Calu3 (cell line): ENCODE measurements at regions not wholly inside any gene's neighbourhood (a gene's known extent, or its start where the extent isn't known, plus 50 kb on each side); places are given as distances from the start of the nearest gene placed in this dataset.
"Not testable (repeated sequence)": the region's sequence is repeated elsewhere in the genome, so short reads cannot be mapped to it uniquely, and the experiment has no call there.

ENCODE experiments used
- BruUV-seq: library from RNA; stranded (reverse); fragments of 400-500 nt; replicated peaks from 2 replicates; lab custom pipeline; 2021; lab: Mats Ljungman, UMichigan
- CTCF ChIA-PET: fragments of 300-600 bp; sonication (Branson Sonifier 250); formaldehyde crosslinking; loops from one replicate; lab custom pipeline; 2022; ENCODE audit warnings: antibody characterized with exemption; lab: Charles Lee
- DNase-seq: peaks from one replicate; pipeline ENCODE4 v3.0.0; 2022
- H3K27ac Mint-ChIP-seq: one replicate; pipeline ENCODE4 v1.8.0; 2022; ENCODE audit warnings: mixed read lengths; ENCODE audit not compliant: unreplicated experiment
- H3K27me3 Mint-ChIP-seq: one replicate; pipeline ENCODE4 v1.8.0; 2022; ENCODE audit warnings: mixed read lengths; ENCODE audit not compliant: unreplicated experiment
- H3K36me3 Mint-ChIP-seq: one replicate; pipeline ENCODE4 v1.8.0; 2022; ENCODE audit warnings: mild to moderate bottlenecking, moderate library complexity, mixed read lengths; ENCODE audit not compliant: insufficient read depth, unreplicated experiment
- H3K4me1 Mint-ChIP-seq: one replicate; pipeline ENCODE4 v1.8.0; 2022; ENCODE audit warnings: mild to moderate bottlenecking, low read depth, mixed read lengths; ENCODE audit not compliant: unreplicated experiment
- H3K4me3 Mint-ChIP-seq: one replicate; pipeline ENCODE4 v1.8.0; 2022; ENCODE audit warnings: mild to moderate bottlenecking, low read depth, moderate library complexity, mixed read lengths; ENCODE audit not compliant: unreplicated experiment
- H3K9me3 Mint-ChIP-seq: one replicate; pipeline ENCODE4 v1.8.0; 2022; ENCODE audit warnings: low read depth, mixed read lengths; ENCODE audit not compliant: unreplicated experiment
- intact Hi-C: fragments of 100-400 bp; cut with micrococcal nuclease; formaldehyde crosslinking; loops from one replicate; pipeline ENCODE4 v1.10.0; 2022; ENCODE audit not compliant: unreplicated experiment
- TF ChIP-seq, protein P1 (sequence below): fragments of 200-600 bp; IDR thresholded peaks from one replicate; pipeline ENCODE4 v1.8.0; 2022; ENCODE audit warnings: antibody characterized with exemption; ENCODE audit not compliant: unreplicated experiment

DNA sequence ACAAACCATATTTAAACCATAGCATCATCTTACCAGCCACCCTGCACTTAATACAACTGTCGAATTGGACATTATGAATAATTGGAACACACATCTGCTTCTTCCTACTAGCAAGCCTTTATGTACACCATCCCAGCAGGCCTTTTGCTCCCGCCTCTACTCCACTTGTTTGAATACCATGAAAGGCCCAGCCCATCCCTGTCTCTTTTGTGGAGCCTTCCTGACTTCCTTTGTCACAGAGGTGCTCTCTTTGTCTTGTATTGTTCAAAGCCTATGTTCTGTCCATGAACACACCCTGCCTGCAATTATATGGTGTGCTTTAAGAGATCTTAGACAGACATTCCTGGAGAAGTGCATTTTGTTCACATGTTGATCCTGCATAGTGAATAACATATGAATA is 465.7 kb downstream of the DIRAS2 start:
- Mint-ChIP-seq H3K27me3 (no peaks in the 10 kb centered on the region), H3K4me1 (no peaks in the 10 kb centered on the region), H3K9me3 (peaks cover 2% of the 10 kb centered on the region), H3K4me3 (no peak overlapping the region), H3K27ac (no peak overlapping the region), H3K36me3 (no peaks in the 10 kb centered on the region)
- BruUV-seq, result no TSS peak
- no peak for DNase-seq
- TF ChIP-seq, protein P1, sequence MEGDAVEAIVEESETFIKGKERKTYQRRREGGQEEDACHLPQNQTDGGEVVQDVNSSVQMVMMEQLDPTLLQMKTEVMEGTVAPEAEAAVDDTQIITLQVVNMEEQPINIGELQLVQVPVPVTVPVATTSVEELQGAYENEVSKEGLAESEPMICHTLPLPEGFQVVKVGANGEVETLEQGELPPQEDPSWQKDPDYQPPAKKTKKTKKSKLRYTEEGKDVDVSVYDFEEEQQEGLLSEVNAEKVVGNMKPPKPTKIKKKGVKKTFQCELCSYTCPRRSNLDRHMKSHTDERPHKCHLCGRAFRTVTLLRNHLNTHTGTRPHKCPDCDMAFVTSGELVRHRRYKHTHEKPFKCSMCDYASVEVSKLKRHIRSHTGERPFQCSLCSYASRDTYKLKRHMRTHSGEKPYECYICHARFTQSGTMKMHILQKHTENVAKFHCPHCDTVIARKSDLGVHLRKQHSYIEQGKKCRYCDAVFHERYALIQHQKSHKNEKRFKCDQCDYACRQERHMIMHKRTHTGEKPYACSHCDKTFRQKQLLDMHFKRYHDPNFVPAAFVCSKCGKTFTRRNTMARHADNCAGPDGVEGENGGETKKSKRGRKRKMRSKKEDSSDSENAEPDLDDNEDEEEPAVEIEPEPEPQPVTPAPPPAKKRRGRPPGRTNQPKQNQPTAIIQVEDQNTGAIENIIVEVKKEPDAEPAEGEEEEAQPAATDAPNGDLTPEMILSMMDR, result no peak
- intact Hi-C loops, result no loop called here
- CTCF ChIA-PET, result no interaction called here

DNA sequence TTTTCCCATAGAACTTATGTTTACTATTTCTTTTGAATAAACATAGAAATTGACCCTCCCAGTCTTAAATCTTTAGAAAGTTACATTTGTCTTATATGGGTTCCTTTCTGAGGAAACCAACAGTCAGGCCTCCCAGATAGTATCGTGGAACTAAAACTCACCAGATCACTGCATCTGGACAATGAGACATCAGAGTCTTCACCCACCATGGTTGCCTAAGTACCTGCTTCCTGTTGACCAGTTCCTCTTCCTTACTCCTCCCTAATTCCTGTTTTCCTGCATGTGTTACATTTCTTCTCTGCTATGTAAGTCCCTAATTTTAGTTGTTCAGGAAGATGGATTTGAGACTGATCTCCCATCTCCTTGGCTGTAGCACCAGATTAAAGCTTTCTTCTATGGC is 462.2 kb downstream of the DIRAS2 start:
- H3K27me3 Mint-ChIP-seq, result no peaks in the 10 kb centered on the region
- TF ChIP-seq, protein P1, result no peak
- H3K4me1 Mint-ChIP-seq, result no peaks in the 10 kb centered on the region
- no peaks in the 10 kb centered on the region for H3K36me3 Mint-ChIP-seq
- BruUV-seq, result no TSS peak
- no peak for DNase-seq
- intact Hi-C loops, result no loop called here
- no peak overlapping the region for H3K4me3 Mint-ChIP-seq
- H3K9me3 Mint-ChIP-seq, result no peaks in the 10 kb centered on the region
- H3K27ac Mint-ChIP-seq, result no peak overlapping the region
- CTCF ChIA-PET, result no interaction called here

DNA sequence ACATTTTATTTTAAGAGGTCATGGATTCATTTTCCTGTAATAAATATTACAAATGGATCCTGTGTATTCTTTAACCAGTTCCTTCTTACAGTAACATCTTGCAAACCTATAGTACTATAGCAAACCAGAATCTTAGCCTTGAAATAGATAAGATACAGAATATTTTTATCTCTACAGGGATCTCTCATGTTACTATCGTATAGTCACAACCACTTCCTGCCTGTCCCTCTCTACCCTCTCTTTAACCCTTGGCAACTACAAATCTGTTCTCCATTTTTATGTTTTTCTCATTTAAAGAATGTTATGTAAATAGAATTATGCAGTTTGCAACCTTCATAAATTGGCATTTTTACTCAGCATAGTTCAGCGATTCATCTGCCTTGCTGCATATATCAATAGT is 454.0 kb downstream of the DIRAS2 start:
- intact Hi-C loops, result no loop called here
- no peak overlapping the region for H3K27ac Mint-ChIP-seq

DNA sequence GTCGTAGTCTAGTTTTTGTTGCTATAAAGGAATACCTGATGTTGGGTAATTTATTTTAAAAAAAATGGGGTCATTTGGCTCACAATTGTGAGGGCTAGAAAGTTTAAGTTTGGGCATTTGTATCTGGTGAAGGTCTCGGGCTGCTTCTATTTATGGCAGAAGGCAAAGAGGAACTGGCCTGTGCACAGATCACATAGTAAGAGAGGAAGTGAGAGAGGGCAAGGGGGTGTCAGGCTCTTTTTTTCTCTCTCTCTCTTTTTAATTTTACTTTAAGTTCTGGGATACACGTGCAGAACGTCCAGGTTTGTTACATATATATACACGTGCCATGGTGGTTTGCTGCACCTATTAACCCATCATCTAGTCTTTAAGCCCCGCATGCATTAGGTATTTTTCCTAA is 453.3 kb downstream of the DIRAS2 start:
- BruUV-seq, result no TSS peak
- Mint-ChIP-seq H3K27ac (no peak overlapping the region), H3K27me3 (no peaks in the 10 kb centered on the region), H3K4me3 (no peak overlapping the region), H3K36me3 (no peaks in the 10 kb centered on the region), H3K9me3 (no peaks in the 10 kb centered on the region), H3K4me1 (no peaks in the 10 kb centered on the region)
- CTCF ChIA-PET, result no interaction called here
- DNase-seq, result no peak
- TF ChIP-seq, protein P1, result no peak
- intact Hi-C loops, result no loop called here

More for the DNA sequence above, 454.0 kb downstream of the DIRAS2 start:
- no peaks in the 10 kb centered on the region for H3K9me3 Mint-ChIP-seq
- no TSS peak for BruUV-seq
- TF ChIP-seq, protein P1, result no peak
- no peaks in the 10 kb centered on the region for H3K36me3 Mint-ChIP-seq
- no peaks in the 10 kb centered on the region for H3K27me3 Mint-ChIP-seq
- no peak for DNase-seq
- CTCF ChIA-PET, result no interaction called here
- no peaks in the 10 kb centered on the region for H3K4me1 Mint-ChIP-seq
- H3K4me3 Mint-ChIP-seq, result no peak overlapping the region

DNA sequence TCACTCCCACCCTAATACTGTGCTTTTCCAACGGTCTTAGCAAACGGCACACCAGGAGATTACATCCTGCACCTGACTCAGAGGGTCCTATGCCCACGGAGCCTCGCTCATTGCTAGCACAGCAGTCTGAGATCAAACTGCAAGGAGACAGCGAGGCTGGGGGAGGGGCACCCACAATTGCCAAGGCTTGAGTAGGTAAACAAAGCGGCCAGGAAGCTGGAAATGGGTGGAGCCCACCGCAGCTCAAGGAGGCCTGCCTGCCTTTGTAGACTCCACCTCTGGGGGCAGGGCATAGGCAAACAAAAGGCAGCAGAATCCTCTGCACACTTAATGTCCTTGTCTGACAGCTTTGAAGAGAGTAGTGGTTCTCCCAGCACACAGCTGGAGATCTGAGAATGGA is 450.2 kb downstream of the DIRAS2 start:
- intact Hi-C loops, H3K4me1 Mint-ChIP-seq, H3K27me3 Mint-ChIP-seq, H3K27ac Mint-ChIP-seq, H3K36me3 Mint-ChIP-seq, BruUV-seq, H3K4me3 Mint-ChIP-seq, H3K9me3 Mint-ChIP-seq, CTCF ChIA-PET: not testable (repeated sequence)
- peak; percentile 41 for DNase-seq
